LNCaP clone FGC (cell line): ENCODE measurements at regions not wholly inside any gene's neighbourhood (a gene's known extent, or its start where the extent isn't known, plus 50 kb on each side); places are given as distances from the start of the nearest gene placed in this dataset.

Experiments used
- DNase-seq: peaks from one replicate; pipeline ENCODE4 v3.0.0-alpha.2; 2011; ENCODE audit warnings: low read depth
- H3K4me3 ChIP-seq: 2 replicates; pipeline ENCODE4 v1.5.1; 2011; ENCODE audit warnings: mild to moderate bottlenecking, low read depth, low read length, control low read depth
- CTCF ChIP-seq: IDR thresholded peaks from 2 replicates; pipeline ENCODE4 v1.5.1; 2012; ENCODE audit warnings: mild to moderate bottlenecking; ENCODE audit not compliant: control insufficient read depth, insufficient read depth; ENCODE audit errors: extremely low read depth

DNA sequence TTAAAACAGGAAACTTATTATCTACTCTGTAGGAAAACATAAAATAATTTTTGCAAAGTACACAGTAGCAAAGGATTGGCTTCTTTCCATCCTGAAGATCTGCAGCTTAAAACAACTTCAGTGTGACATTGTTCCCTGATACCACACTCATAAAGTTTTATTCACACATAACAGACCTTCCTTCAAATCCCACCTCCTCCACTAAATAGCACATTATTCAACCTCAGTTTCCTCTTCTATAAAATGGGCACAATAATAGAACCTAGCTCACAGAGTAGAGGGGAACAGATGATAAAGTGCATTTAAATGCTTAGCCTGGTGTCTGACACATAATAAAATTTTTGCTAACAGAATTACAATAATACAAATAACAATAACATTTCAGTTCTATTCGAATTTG lies 250.4 kb upstream of the RBBP8 start:
- TF ChIP-seq CTCF, result no peak
- no peak overlapping the region for H3K4me3 ChIP-seq
- no peak for DNase-seq

- peak; percentile 6 for DNase-seq
- no peak overlapping the region for H3K4me3 ChIP-seq
- no peak for TF ChIP-seq CTCF
Measured at GRCh38 chr18:22683196-22683676, 249.9 kb upstream of the RBBP8 start.

DNA sequence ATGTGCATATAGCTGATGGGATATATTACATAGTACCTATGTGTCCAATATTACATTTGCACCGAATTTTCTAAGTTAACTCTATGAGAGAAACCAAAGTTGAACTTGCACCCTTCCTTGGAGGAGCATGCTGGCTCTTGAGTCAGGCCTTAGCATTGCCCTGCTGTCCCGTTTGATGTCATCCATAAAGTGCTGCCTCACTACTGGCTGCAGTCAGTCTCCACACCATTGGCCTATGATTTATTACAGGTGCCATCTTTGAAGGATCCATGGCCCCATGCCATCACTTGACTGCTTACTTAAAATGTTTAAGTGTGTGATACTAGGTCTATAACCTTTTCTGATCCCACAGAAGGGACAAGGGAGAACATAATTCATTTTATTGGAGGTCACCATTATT lies 249.3 kb upstream of the RBBP8 start:
- no peak for TF ChIP-seq CTCF
- DNase-seq, result no peak
- no peak overlapping the region for H3K4me3 ChIP-seq

GRCh38 chr18:22684268-22684667 lies 248.9 kb upstream of the RBBP8 start:
- no peak for DNase-seq
- TF ChIP-seq CTCF, result no peak

GRCh38 chr18:22685788-22686187 lies 247.3 kb upstream of the RBBP8 start:
- TF ChIP-seq CTCF, result no peak
- no peak overlapping the region for H3K4me3 ChIP-seq

More at GRCh38 chr18:22684268-22684667, 248.9 kb upstream of the RBBP8 start:
- H3K4me3 ChIP-seq, result no peak overlapping the region

GRCh38 chr18:22687892-22688680 lies 245.0 kb upstream of the RBBP8 start:
- no peak for TF ChIP-seq CTCF
- no peak for DNase-seq
- no peak overlapping the region for H3K4me3 ChIP-seq

More at GRCh38 chr18:22685788-22686187, 247.3 kb upstream of the RBBP8 start:
- DNase-seq, result no peak
